Esophagus muscularis mucosa (tissue), 3 donors: ENCODE measurements at regions not wholly inside any gene's neighbourhood (a gene's known extent, or its start where the extent isn't known, plus 50 kb on each side); places are given as distances from the start of the nearest gene placed in this dataset.

Source experiments
- CTCF ChIP-seq, 3 experiments: fragments of 200-600 bp in 2 of 3; fragments of 450-650 bp in 1 of 3; sonication (generic) in 2 of 3; IDR thresholded peaks; one replicate each; pipeline ENCODE4 v1.5.1; 2017 to 2019; ENCODE audit warnings: antibody characterized with exemption in 3 of 3, mild to moderate bottlenecking in 2 of 3, moderate library complexity in 1 of 3
- POLR2A ChIP-seq: fragments of 450-650 bp; IDR thresholded peaks from one replicate; pipeline ENCODE4 v1.6.1; 2017; ENCODE audit warnings: antibody characterized with exemption, moderate library complexity, mild to moderate bottlenecking, low read depth
- POLR2AphosphoS5 ChIP-seq, 2 donors: sonication (generic); formaldehyde crosslinking; IDR thresholded peaks; one replicate each; pipeline ENCODE4 v1.6.1; 2017; ENCODE audit warnings: antibody characterized with exemption in 2 of 2

GRCh38 chr15:93811305-93811704 is 420.1 kb upstream of the MCTP2 start:
- TF ChIP-seq CTCF (IDR thresholded peaks at IDR 0.05) (no peak), POLR2AphosphoS5 (IDR thresholded peaks at IDR 0.05) (no peak), POLR2A (no peak)
